ENCODE measurements at regions not wholly inside any gene's neighbourhood (a gene's known extent, or its start where the extent isn't known, plus 50 kb on each side); places are given as distances from the start of the nearest gene placed in this dataset.

- no peak for DNase-seq
- H3K4me1 ChIP-seq (ENCODE audit: control insufficient read depth in 2 of 2, insufficient read depth in 2 of 2, low read length in 2 of 2) = no peaks in the 10 kb centered on the region
- CTCF ChIA-PET = no interaction called here
- intact Hi-C loops (cut with micrococcal nuclease) = no loop called here
- no peak overlapping the region for H3K4me2 ChIP-seq (replicated peaks; ENCODE audit: low read depth, low read length, poor library complexity, severe bottlenecking)
- no peak overlapping the region for H3K27ac ChIP-seq (ENCODE audit: low read length in 2 of 2)
- H3K4me3 ChIP-seq (ENCODE audit: control extremely low read depth in 1 of 5, extremely low read depth in 1 of 5, insufficient read depth in 1 of 5, low read depth in 2 of 5, low read length in 4 of 5) = no peak overlapping the region
- H2AFZ ChIP-seq (ENCODE audit: insufficient read depth, low read depth, low read length, poor library complexity, severe bottlenecking) = no peak overlapping the region
- TF ChIP-seq EZH2 (IDR thresholded peaks at IDR 0.05; ENCODE audit: borderline replicate concordance, insufficient read depth, low read depth, low read length, poor library complexity, severe bottlenecking) = no peak
- TF ChIP-seq, protein P1, sequence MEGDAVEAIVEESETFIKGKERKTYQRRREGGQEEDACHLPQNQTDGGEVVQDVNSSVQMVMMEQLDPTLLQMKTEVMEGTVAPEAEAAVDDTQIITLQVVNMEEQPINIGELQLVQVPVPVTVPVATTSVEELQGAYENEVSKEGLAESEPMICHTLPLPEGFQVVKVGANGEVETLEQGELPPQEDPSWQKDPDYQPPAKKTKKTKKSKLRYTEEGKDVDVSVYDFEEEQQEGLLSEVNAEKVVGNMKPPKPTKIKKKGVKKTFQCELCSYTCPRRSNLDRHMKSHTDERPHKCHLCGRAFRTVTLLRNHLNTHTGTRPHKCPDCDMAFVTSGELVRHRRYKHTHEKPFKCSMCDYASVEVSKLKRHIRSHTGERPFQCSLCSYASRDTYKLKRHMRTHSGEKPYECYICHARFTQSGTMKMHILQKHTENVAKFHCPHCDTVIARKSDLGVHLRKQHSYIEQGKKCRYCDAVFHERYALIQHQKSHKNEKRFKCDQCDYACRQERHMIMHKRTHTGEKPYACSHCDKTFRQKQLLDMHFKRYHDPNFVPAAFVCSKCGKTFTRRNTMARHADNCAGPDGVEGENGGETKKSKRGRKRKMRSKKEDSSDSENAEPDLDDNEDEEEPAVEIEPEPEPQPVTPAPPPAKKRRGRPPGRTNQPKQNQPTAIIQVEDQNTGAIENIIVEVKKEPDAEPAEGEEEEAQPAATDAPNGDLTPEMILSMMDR (IDR thresholded peaks at IDR 0.05) = no peak
- no peaks in the 10 kb centered on the region for H3K4me1 Mint-ChIP-seq
- H3K79me2 ChIP-seq (ENCODE audit: control insufficient read depth, insufficient read depth, low read length) = no peaks in the 10 kb centered on the region
- no peaks in the 10 kb centered on the region for H3K36me3 ChIP-seq (replicated peaks in 1 of 2; ENCODE audit: control extremely low read depth in 1 of 2, control insufficient read depth in 1 of 2, extremely low read depth in 1 of 2, insufficient read depth in 2 of 2, low read length in 1 of 2)
- H4K20me1 ChIP-seq (ENCODE audit: control insufficient read depth, insufficient read depth, low read length, poor library complexity, severe bottlenecking) = no peaks in the 10 kb centered on the region
- no peak overlapping the region for H3K27ac Mint-ChIP-seq
- H3K27me3 Mint-ChIP-seq = no peaks in the 10 kb centered on the region
- ATAC-seq (ENCODE audit: low read depth) = no peak
- H3K27me3 ChIP-seq (replicated peaks in 1 of 4; ENCODE audit: control extremely low read depth in 1 of 4, control insufficient read depth in 3 of 4, insufficient read depth in 4 of 4, low read length in 3 of 4) = no peaks in the 10 kb centered on the region
- no peaks in the 10 kb centered on the region for H3K9me3 ChIP-seq (ENCODE audit: control extremely low read depth in 1 of 3, control insufficient read depth in 2 of 3, insufficient read depth in 1 of 3, low read length in 2 of 3)
- POLR2A ChIA-PET = no interaction called here
- no peak overlapping the region for H3K4me3 Mint-ChIP-seq
- H3K9me3 Mint-ChIP-seq (ENCODE audit: insufficient read depth) = no peaks in the 10 kb centered on the region
- H3K9ac ChIP-seq (ENCODE audit: low read length) = no peak overlapping the region
Observed at GRCh38 chrX:43423876-43424275, 232.2 kb upstream of the MAOA start.

DNA sequence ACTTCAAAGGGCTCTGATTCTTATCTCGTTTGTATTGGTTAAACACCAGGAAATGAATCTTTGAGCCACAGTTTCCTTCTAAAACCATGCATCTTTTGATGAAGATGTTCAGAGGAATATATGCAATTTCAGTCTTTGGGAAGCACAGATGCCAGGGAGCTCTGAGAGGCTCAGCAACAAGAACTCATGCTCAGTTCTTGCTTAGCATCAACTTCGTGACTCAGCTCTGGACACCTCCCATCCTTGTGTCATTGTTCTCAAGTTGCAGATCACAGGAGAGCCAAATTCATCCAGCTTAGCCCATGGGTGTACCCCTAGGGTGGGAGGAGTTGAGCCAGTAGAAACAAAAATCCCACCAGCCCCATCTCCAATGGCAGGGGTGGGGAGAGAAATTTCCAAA lies 219.6 kb upstream of the MAOA start:
- no peak overlapping the region for H3K4me3 ChIP-seq (ENCODE audit: control extremely low read depth in 1 of 5, extremely low read depth in 1 of 5, insufficient read depth in 1 of 5, low read depth in 2 of 5, low read length in 4 of 5)
- no peaks in the 10 kb centered on the region for H3K36me3 ChIP-seq (replicated peaks in 1 of 2; ENCODE audit: control extremely low read depth in 1 of 2, control insufficient read depth in 1 of 2, extremely low read depth in 1 of 2, insufficient read depth in 2 of 2, low read length in 1 of 2)
- ChIA-PET CTCF (no interaction called here), POLR2A (no interaction called here)
- no peak overlapping the region for H3K9ac ChIP-seq (ENCODE audit: low read length)
- H3K4me2 ChIP-seq (replicated peaks; ENCODE audit: low read depth, low read length, poor library complexity, severe bottlenecking) = no peak overlapping the region
- no peaks in the 10 kb centered on the region for H3K79me2 ChIP-seq (ENCODE audit: control insufficient read depth, insufficient read depth, low read length)
- DNase-seq (no peak), ATAC-seq (ENCODE audit: low read depth) (no peak)
- no peaks in the 10 kb centered on the region for H3K4me1 Mint-ChIP-seq
- H3K27me3 ChIP-seq (replicated peaks in 1 of 4; ENCODE audit: control extremely low read depth in 1 of 4, control insufficient read depth in 3 of 4, insufficient read depth in 4 of 4, low read length in 3 of 4) = no peaks in the 10 kb centered on the region
- no peak for TF ChIP-seq EZH2 (IDR thresholded peaks at IDR 0.05; ENCODE audit: borderline replicate concordance, insufficient read depth, low read depth, low read length, poor library complexity, severe bottlenecking)
- TF ChIP-seq, protein P1 (IDR thresholded peaks at IDR 0.05) = no peak
- intact Hi-C loops (cut with micrococcal nuclease) = no loop called here
- no peaks in the 10 kb centered on the region for H3K4me1 ChIP-seq (ENCODE audit: control insufficient read depth in 2 of 2, insufficient read depth in 2 of 2, low read length in 2 of 2)
- no peak overlapping the region for H3K4me3 Mint-ChIP-seq
- no CpG with 5 or more reads among the region's 2 CpGs for WGBS (ENCODE audit: insufficient coverage)
- H3K27me3 Mint-ChIP-seq = no peaks in the 10 kb centered on the region
- H2AFZ ChIP-seq (ENCODE audit: insufficient read depth, low read depth, low read length, poor library complexity, severe bottlenecking) = no peak overlapping the region
- H3K27ac Mint-ChIP-seq = no peak overlapping the region
- no peaks in the 10 kb centered on the region for H4K20me1 ChIP-seq (ENCODE audit: control insufficient read depth, insufficient read depth, low read length, poor library complexity, severe bottlenecking)
- no peaks in the 10 kb centered on the region for H3K9me3 ChIP-seq (ENCODE audit: control extremely low read depth in 1 of 3, control insufficient read depth in 2 of 3, insufficient read depth in 1 of 3, low read length in 2 of 3)
- no peak overlapping the region for H3K27ac ChIP-seq (ENCODE audit: low read length in 2 of 2)
- H3K9me3 Mint-ChIP-seq (ENCODE audit: insufficient read depth) = no peaks in the 10 kb centered on the region

Data from B cell (primary cell).